ENCODE measurements at regions not wholly inside any gene's neighbourhood (a gene's known extent, or its start where the extent isn't known, plus 50 kb on each side); places are given as distances from the start of the nearest gene placed in this dataset.

DNA sequence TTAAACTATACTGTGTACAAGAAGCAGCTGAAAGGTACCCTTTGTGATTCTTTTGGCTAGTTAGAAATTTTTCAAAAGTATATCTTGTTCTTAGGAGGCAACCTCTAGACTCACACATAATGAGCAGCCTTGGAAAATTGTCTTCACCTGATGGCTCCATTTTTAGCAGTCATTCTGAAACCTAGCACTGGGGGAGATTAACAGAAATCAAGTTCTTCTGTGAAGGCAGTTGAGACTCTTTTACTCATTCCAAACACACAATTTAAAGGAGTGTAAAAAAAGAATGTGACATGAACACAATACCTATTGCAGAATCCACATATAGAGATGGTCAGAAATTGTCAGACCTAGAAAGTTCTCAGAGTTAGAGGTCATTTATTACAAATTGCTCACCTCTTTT, 197.7 kb downstream of the UBE2E3 start:
- no peaks in the 10 kb centered on the region for H3K4me1 ChIP-seq (replicated peaks)
- TF ChIP-seq, protein P1, sequence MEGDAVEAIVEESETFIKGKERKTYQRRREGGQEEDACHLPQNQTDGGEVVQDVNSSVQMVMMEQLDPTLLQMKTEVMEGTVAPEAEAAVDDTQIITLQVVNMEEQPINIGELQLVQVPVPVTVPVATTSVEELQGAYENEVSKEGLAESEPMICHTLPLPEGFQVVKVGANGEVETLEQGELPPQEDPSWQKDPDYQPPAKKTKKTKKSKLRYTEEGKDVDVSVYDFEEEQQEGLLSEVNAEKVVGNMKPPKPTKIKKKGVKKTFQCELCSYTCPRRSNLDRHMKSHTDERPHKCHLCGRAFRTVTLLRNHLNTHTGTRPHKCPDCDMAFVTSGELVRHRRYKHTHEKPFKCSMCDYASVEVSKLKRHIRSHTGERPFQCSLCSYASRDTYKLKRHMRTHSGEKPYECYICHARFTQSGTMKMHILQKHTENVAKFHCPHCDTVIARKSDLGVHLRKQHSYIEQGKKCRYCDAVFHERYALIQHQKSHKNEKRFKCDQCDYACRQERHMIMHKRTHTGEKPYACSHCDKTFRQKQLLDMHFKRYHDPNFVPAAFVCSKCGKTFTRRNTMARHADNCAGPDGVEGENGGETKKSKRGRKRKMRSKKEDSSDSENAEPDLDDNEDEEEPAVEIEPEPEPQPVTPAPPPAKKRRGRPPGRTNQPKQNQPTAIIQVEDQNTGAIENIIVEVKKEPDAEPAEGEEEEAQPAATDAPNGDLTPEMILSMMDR (IDR thresholded peaks at IDR 0.05), result no peak
- TF ChIP-seq POLR2AphosphoS5 (IDR thresholded peaks at IDR 0.05) (no peak), POLR2A (IDR thresholded peaks at IDR 0.05) (no peak)
- no peaks in the 10 kb centered on the region for H3K36me3 ChIP-seq
- H3K27ac ChIP-seq, result no peak overlapping the region
- no peaks in the 10 kb centered on the region for H3K9me3 ChIP-seq
- H3K4me3 ChIP-seq, result no peak overlapping the region
- intact Hi-C loops (cut with DNase I), result no loop called here
- DNase-seq (ENCODE audit: low spot score), result no peak
- no peaks in the 10 kb centered on the region for H3K27me3 ChIP-seq (replicated peaks; ENCODE audit: insufficient read depth)

DNA sequence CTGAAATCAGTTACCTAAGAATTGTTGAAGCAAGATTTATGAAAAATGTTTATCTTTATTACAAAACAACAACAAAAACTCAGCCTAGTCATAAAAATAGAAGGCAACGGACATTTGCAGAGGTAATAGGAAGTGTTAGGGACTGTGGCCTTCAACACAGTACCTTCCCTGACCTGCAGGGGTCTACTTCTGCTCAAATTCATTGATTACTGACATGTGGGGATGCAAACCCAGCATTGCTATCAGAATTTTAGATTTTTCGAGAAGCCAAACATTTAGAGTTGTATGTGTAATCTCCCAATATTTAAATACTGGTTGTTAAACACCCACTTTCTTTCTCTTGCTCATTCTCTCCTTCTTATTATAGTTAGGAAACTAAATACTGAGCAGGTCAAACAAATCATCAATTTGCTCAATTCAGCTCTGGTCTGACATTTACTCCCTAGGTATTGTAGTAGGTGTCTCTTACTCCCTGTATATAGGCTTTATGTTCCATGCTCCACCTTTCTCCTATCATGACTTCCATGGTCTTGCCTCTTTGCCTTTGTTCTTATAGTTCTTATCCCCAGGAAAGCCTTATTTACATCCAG, 198.5 kb downstream of the UBE2E3 start:
- TF ChIP-seq POLR2A (IDR thresholded peaks at IDR 0.05), result no peak
- TF ChIP-seq, protein P1 (IDR thresholded peaks at IDR 0.05), result no peak
- no peak for TF ChIP-seq POLR2AphosphoS5 (IDR thresholded peaks at IDR 0.05)
- no peak overlapping the region for H3K4me3 ChIP-seq
- H3K27me3 ChIP-seq (replicated peaks; ENCODE audit: insufficient read depth), result no peaks in the 10 kb centered on the region
- DNase-seq (ENCODE audit: low spot score), result no peak
- no peaks in the 10 kb centered on the region for H3K36me3 ChIP-seq
- intact Hi-C loops (cut with DNase I), result no loop called here
- 80% methylated on average over 2 of the region's 2 CpGs for WGBS
- no peaks in the 10 kb centered on the region for H3K4me1 ChIP-seq (replicated peaks)
- H3K27ac ChIP-seq, result no peak overlapping the region
- no peaks in the 10 kb centered on the region for H3K9me3 ChIP-seq

DNA sequence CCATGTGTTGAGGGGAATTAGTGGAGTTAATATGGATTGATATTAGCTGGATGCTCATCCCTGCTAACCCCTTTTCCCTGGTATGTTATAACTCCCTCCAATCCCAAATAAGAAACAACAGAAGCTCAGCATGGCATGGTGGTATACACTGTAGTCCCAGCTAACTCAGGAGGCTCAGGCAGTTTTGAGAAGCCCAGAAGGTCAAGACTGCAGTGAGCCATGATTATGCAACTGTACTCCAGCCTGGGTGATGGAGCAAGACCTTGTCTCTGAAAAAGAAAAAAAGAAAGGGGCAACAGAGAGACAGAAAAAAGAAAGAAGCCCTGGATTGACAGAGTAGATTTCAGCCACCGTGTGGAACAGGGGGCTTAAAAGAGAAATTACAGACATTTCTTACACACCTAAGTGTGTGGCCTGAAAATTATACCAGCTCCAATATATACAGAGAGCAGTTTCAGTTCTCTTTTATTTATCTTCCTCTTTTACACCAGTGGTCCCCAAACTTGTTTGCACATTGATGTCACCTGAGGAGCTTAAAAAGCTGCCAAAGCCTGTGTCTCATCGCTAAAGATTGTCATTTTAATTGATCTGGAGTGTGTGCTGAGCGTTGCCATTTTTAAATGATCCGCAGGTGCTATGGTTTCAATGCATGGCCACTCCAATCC, 203.6 kb downstream of the UBE2E3 start:
- 52% methylated on average over 4 of the region's 4 CpGs for WGBS
- H3K36me3 ChIP-seq, result no peaks in the 10 kb centered on the region
- TF ChIP-seq POLR2AphosphoS5 (IDR thresholded peaks at IDR 0.05) (no peak), POLR2A (IDR thresholded peaks at IDR 0.05) (no peak)
- TF ChIP-seq, protein P1 (IDR thresholded peaks at IDR 0.05), result no peak
- H3K27ac ChIP-seq, result no peak overlapping the region
- intact Hi-C loops (cut with DNase I), result no loop called here
- no peaks in the 10 kb centered on the region for H3K9me3 ChIP-seq
- H3K4me3 ChIP-seq, result no peak overlapping the region
- H3K4me1 ChIP-seq (replicated peaks), result no peaks in the 10 kb centered on the region
- DNase-seq (ENCODE audit: low spot score), result no peak
- no peaks in the 10 kb centered on the region for H3K27me3 ChIP-seq (replicated peaks; ENCODE audit: insufficient read depth)

DNA sequence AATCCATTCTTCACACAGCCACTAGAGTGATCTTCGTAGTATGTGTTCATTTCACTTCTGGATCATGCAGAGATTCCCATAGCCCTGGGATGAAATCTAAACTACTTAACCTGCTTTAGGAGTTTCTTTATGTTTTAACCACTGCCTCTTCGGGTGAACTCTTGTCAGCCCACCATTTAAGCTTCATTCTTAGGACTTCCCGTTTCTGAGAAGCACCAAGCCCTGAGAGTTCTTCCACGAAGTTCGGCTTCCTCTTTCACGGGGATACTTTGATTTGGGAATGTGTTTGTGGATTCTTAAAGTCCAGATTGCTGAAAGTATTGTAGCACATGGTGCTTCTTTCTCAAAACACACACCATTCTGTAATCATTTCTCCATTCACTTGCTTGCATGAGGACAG, 205.0 kb downstream of the UBE2E3 start:
- 82% methylated on average over 6 of the region's 6 CpGs for WGBS
- DNase-seq (ENCODE audit: low spot score), result no peak
- no peaks in the 10 kb centered on the region for H3K9me3 ChIP-seq
- TF ChIP-seq POLR2A (IDR thresholded peaks at IDR 0.05), result no peak
- TF ChIP-seq, protein P1 (IDR thresholded peaks at IDR 0.05), result no peak
- no peak for TF ChIP-seq POLR2AphosphoS5 (IDR thresholded peaks at IDR 0.05)
- H3K36me3 ChIP-seq, result no peaks in the 10 kb centered on the region
- H3K27ac ChIP-seq, result no peak overlapping the region
- H3K27me3 ChIP-seq (replicated peaks; ENCODE audit: insufficient read depth), result no peaks in the 10 kb centered on the region
- H3K4me3 ChIP-seq, result no peak overlapping the region
- H3K4me1 ChIP-seq (replicated peaks), result no peaks in the 10 kb centered on the region
- intact Hi-C loops (cut with DNase I), result no loop called here

DNA sequence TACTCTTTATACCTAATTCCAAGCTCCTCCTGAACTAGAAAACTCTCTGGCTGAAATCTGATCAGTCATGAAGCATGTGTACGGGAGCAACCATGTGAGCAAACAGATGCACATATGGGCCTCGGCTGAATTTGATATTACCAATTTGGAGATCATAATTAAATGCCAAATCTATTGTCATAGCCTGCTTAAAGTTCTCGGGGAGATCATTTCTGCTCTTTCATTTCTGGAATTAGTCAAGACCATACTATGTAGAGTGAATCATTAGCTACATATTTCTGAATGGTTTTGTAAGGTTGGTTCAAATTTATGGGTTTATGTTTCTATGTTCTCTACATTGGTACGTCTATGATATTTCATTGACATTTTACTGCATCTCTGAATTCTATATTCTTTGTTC, 205.5 kb downstream of the UBE2E3 start:
- intact Hi-C loops (cut with DNase I), result no loop called here
- H3K9me3 ChIP-seq, result no peaks in the 10 kb centered on the region
- no peak overlapping the region for H3K27ac ChIP-seq
- no peak for DNase-seq (ENCODE audit: low spot score)
- no peak overlapping the region for H3K4me3 ChIP-seq
- TF ChIP-seq POLR2A (IDR thresholded peaks at IDR 0.05) (no peak), POLR2AphosphoS5 (IDR thresholded peaks at IDR 0.05) (no peak)
- TF ChIP-seq, protein P1 (IDR thresholded peaks at IDR 0.05), result no peak
- H3K27me3 ChIP-seq (replicated peaks; ENCODE audit: insufficient read depth), result no peaks in the 10 kb centered on the region
- H3K4me1 ChIP-seq (replicated peaks), result no peaks in the 10 kb centered on the region
- 91% methylated on average over 4 of the region's 4 CpGs for WGBS
- no peaks in the 10 kb centered on the region for H3K36me3 ChIP-seq
